GM12872 (cell line): ENCODE measurements at regions not wholly inside any gene's neighbourhood (a gene's known extent, or its start where the extent isn't known, plus 50 kb on each side); places are given as distances from the start of the nearest gene placed in this dataset.

ENCODE experiments used
- CTCF ChIP-seq: IDR thresholded peaks from 3 replicates; pipeline ENCODE4 v1.5.1; 2011; ENCODE audit warnings: low read depth, mild to moderate bottlenecking, low read length, moderate library complexity; ENCODE audit not compliant: insufficient read depth

GRCh38 chr18:73006331-73006730 lies 138.5 kb upstream of the NETO1 start:
- no peak for TF ChIP-seq CTCF

DNA sequence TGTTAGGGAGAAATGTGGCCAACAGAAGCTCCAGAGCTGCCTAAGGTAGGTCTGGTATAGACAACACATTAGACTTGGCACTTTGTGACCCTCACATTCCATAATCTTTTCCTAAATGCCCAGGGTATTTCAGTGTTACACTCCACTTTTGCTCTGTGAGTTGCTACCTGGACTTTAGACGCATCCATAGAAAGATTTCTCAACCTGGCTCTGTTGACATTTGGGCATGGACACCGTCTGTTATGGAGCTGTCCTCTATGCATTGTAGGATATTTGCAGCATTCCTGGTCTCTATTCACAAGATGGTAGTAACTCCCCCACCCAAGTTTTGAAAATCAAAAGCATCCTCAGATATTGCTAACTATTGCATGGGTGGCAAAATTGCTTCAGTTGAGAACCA lies 136.5 kb upstream of the NETO1 start:
- no peak for TF ChIP-seq CTCF

DNA sequence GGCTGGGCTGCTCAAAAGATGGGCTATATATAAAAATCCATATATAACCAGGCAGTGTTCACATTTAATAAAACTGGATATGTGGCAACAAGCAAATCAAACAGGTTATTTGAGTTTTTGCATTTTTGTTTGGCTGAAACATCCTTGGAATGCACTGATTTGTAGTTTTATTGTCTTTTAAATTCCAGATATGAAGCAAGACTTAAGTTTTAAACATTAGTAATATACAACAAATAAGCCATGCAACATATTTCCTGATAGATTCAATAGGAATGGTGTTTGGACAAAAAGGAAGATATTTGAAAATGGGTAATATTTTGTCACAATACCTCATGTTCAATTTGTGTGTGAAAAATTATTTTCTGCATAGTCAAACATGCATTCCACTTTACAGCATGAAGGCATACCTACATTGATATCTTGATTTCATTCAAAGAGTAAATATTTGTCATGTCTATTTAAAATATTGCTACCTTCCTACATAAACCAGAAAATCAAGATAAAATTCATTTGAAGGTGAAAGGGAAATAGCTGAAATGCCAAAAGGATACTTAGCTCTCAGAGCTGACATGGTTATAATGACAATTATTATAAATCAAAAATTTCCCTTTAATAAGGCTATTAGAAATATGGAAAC lies 132.3 kb upstream of the NETO1 start:
- TF ChIP-seq CTCF, result no peak

- no peak for TF ChIP-seq CTCF
Measured at GRCh38 chr18:72995558-72995957, 127.8 kb upstream of the NETO1 start.

DNA sequence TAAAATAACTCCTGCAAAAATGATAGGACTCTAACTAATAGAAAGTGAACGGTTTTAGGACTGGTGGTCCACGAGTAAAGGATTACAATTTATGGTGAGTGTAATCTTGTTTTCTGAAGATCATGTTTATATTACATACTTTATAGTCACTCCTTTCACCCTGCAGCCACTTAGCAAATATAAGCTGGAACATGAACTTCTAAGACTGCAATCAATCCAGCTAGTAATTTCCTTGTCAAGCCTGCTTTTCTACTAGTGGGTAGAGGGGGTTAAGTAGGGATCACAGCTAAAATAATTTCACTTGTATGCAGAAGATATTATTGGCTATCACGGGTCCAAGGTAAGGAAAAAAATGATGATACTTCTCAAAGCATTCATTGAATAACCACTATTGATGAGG lies 125.5 kb upstream of the NETO1 start:
- TF ChIP-seq CTCF, result no peak

DNA sequence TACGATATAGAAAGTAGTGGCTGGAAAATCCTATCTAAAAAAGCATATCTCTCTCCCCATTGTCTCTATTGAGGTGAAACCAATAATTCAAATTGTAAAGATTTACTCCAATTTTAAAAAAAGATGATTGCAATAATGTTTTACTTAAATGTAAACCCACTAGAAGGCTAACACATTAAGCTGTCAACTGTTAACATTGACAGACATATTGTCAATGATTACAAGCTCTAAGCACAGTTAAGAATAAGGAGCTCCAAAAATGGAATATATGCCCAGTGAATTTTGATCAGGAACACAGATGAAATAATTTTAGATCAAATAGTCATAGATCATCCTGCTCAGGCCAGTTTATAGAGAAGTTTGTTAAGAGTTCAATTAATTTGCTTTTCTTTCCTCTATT lies 123.6 kb upstream of the NETO1 start:
- TF ChIP-seq CTCF, result no peak

- no peak for TF ChIP-seq CTCF
Measured at GRCh38 chr18:72986103-72986502, 118.3 kb upstream of the NETO1 start.

GRCh38 chr18:72985686-72986085 lies 117.9 kb upstream of the NETO1 start:
- no peak for TF ChIP-seq CTCF
